B cell (primary cell): ENCODE measurements at regions not wholly inside any gene's neighbourhood (a gene's known extent, or its start where the extent isn't known, plus 50 kb on each side); places are given as distances from the start of the nearest gene placed in this dataset.
"Not testable (repeated sequence)": the region's sequence is repeated elsewhere in the genome, so short reads cannot be mapped to it uniquely, and the experiment has no call there.

Experiments used
- ATAC-seq: fragments of 200-7000 bp; cut with Tn5 transposase; one replicate; pipeline ENCODE4 v1.10.0; 2021; ENCODE audit warnings: low read depth, mild to moderate bottlenecking, moderate number of reproducible peaks, moderate library complexity
- CTCF ChIA-PET: fragments of 350-600 bp; sonication (Branson Sonifier 250); formaldehyde crosslinking; loops from one replicate; lab custom pipeline; 2021; ENCODE audit warnings: antibody characterized with exemption, inconsistent platforms; lab: Charles Lee
- POLR2A ChIA-PET: fragments of 350-600 bp; sonication (Branson Sonifier 250); formaldehyde crosslinking; loops from one replicate; lab custom pipeline; 2021; ENCODE audit warnings: antibody characterized with exemption; lab: Charles Lee
- DNase-seq: peaks from one replicate; pipeline ENCODE4 v3.0.0; 2013
- H2AFZ ChIP-seq: 2 replicates; pipeline ENCODE4 v1.6.1; 2012; ENCODE audit warnings: mild to moderate bottlenecking, low read depth, low read length; ENCODE audit not compliant: insufficient read depth, poor library complexity, severe bottlenecking
- H3K27ac ChIP-seq, 2 donors: 1 replicate in 1 of 2; 2 replicates in 1 of 2; pipeline ENCODE4 v1.5.1; 2012 to 2013; ENCODE audit warnings: low read length in 2 of 2, mild to moderate bottlenecking in 2 of 2, moderate library complexity in 1 of 2
- H3K27me3 ChIP-seq, 4 experiments: fragments of 200-600 bp in 1 of 4; sonication (generic) in 1 of 4; replicated peaks in 1 of 4; 1 replicate in 2 of 4; 2 replicates in 2 of 4; pipeline versions ENCODE4 v1.6.1 to v1.7.0; 2013 to 2016; ENCODE audit warnings: low read length in 3 of 4, mild to moderate bottlenecking in 2 of 4, mixed read lengths in 1 of 4, moderate library complexity in 1 of 4; ENCODE audit not compliant: insufficient read depth in 4 of 4, control insufficient read depth in 3 of 4; ENCODE audit errors: control extremely low read depth in 1 of 4
- H3K36me3 ChIP-seq, 2 experiments: replicated peaks in 1 of 2; 1 replicate in 1 of 2; 2 replicates in 1 of 2; pipeline versions ENCODE4 v1.6.1 to v1.7.1; 2013; ENCODE audit warnings: low read length in 1 of 2; ENCODE audit not compliant: insufficient read depth in 2 of 2, control insufficient read depth in 1 of 2; ENCODE audit errors: control extremely low read depth in 1 of 2, extremely low read depth in 1 of 2
- H3K4me1 ChIP-seq, 2 donors: fragments of 200-600 bp in 1 of 2; sonication (generic) in 1 of 2; 1 replicate in 1 of 2; 2 replicates in 1 of 2; pipeline versions ENCODE4 v1.5.1 to v1.6.1; 2013 to 2017; ENCODE audit warnings: low read length in 2 of 2; ENCODE audit not compliant: control insufficient read depth in 2 of 2, insufficient read depth in 2 of 2
- H3K4me2 ChIP-seq: replicated peaks from 2 replicates; pipeline ENCODE3; 2012; ENCODE audit warnings: mild to moderate bottlenecking, low read depth, low read length; ENCODE audit not compliant: poor library complexity, severe bottlenecking
- H3K4me3 ChIP-seq, 5 experiments: fragments of 200-600 bp in 1 of 5; sonication (generic) in 1 of 5; 1 replicate in 3 of 5; 2 replicates in 2 of 5; pipeline versions ENCODE4 v1.5.1 to v1.7.0; 2011 to 2016; ENCODE audit warnings: low read length in 4 of 5, mild to moderate bottlenecking in 4 of 5, low read depth in 2 of 5, control low read depth in 1 of 5, moderate library complexity in 1 of 5; ENCODE audit not compliant: insufficient read depth in 1 of 5; ENCODE audit errors: control extremely low read depth in 1 of 5, extremely low read depth in 1 of 5
- H3K79me2 ChIP-seq: fragments of 200-600 bp; sonication (generic); one replicate; pipeline ENCODE4 v1.6.0; 2016; ENCODE audit warnings: low read length; ENCODE audit not compliant: control insufficient read depth, insufficient read depth
- H3K9ac ChIP-seq: fragments of 200-600 bp; sonication (generic); 2 replicates; pipeline ENCODE4 v1.6.1; 2017; ENCODE audit warnings: mild to moderate bottlenecking, low read length, moderate library complexity
- H3K9me3 ChIP-seq, 3 donors: one replicate each; pipeline versions ENCODE4 v1.6.1 to v1.7.1; 2013; ENCODE audit warnings: low read length in 2 of 3; ENCODE audit not compliant: control insufficient read depth in 2 of 3, insufficient read depth in 1 of 3; ENCODE audit errors: control extremely low read depth in 1 of 3
- H4K20me1 ChIP-seq: 2 replicates; pipeline ENCODE4 v1.6.0; 2012; ENCODE audit warnings: mild to moderate bottlenecking, low read length; ENCODE audit not compliant: insufficient read depth, control insufficient read depth, poor library complexity, severe bottlenecking
- H3K27ac Mint-ChIP-seq: one replicate; pipeline ENCODE4 v1.8.0; 2021; ENCODE audit warnings: mixed read lengths
- H3K27me3 Mint-ChIP-seq: one replicate; pipeline ENCODE4 v1.8.0; 2021; ENCODE audit warnings: mixed read lengths
- H3K4me1 Mint-ChIP-seq: one replicate; pipeline ENCODE4 v1.8.0; 2021; ENCODE audit warnings: mixed read lengths
- H3K4me3 Mint-ChIP-seq: one replicate; pipeline ENCODE4 v1.8.0; 2021; ENCODE audit warnings: mixed read lengths
- H3K9me3 Mint-ChIP-seq: one replicate; pipeline ENCODE4 v1.8.0; 2022; ENCODE audit warnings: mixed read lengths; ENCODE audit not compliant: insufficient read depth
- EZH2 ChIP-seq: IDR thresholded peaks from 2 replicates; pipeline ENCODE4 v1.6.1; 2012; ENCODE audit warnings: borderline replicate concordance, low read depth, mild to moderate bottlenecking, moderate library complexity, low read length; ENCODE audit not compliant: insufficient read depth, poor library complexity, severe bottlenecking
- WGBS: methylation state at CpG from one replicate; pipeline ENCODE4 v1.1.5; 2013; ENCODE audit warnings: missing lambda C conversion rate; ENCODE audit not compliant: insufficient coverage; 5-methylcytosine and 5-hydroxymethylcytosine counted together
- intact Hi-C: fragments of 100-400 bp; cut with micrococcal nuclease; formaldehyde crosslinking; loops from one replicate; pipeline ENCODE4 v1.10.0; 2022
- TF ChIP-seq, protein P1 (sequence below): fragments of 200-600 bp; IDR thresholded peaks from one replicate; pipeline ENCODE4 v1.8.0; 2022; ENCODE audit warnings: antibody characterized with exemption, mild to moderate bottlenecking

- H3K27me3 Mint-ChIP-seq, result peaks cover 8% of the 10 kb centered on the region
- ATAC-seq (no peak), DNase-seq (no peak)
- Histone ChIP-seq H3K27me3 (peaks cover 0 to 3% (median 0%) of the 10 kb centered on the region in 4 experiments), H2AFZ (no peak overlapping the region), H3K9ac (no peak overlapping the region), H3K9me3 (peaks cover 0 to 8% (median 0%) of the 10 kb centered on the region in 3 donors), H3K4me2 (no peak overlapping the region), H3K27ac (no peak overlapping the region), H3K79me2 (no peaks in the 10 kb centered on the region), H3K4me1 (no peaks in the 10 kb centered on the region), H4K20me1 (no peaks in the 10 kb centered on the region), H3K4me3 (no peak overlapping the region), H3K36me3 (no peaks in the 10 kb centered on the region)
- TF ChIP-seq, protein P1, sequence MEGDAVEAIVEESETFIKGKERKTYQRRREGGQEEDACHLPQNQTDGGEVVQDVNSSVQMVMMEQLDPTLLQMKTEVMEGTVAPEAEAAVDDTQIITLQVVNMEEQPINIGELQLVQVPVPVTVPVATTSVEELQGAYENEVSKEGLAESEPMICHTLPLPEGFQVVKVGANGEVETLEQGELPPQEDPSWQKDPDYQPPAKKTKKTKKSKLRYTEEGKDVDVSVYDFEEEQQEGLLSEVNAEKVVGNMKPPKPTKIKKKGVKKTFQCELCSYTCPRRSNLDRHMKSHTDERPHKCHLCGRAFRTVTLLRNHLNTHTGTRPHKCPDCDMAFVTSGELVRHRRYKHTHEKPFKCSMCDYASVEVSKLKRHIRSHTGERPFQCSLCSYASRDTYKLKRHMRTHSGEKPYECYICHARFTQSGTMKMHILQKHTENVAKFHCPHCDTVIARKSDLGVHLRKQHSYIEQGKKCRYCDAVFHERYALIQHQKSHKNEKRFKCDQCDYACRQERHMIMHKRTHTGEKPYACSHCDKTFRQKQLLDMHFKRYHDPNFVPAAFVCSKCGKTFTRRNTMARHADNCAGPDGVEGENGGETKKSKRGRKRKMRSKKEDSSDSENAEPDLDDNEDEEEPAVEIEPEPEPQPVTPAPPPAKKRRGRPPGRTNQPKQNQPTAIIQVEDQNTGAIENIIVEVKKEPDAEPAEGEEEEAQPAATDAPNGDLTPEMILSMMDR, result no peak
- no peak for TF ChIP-seq EZH2
- no peak overlapping the region for H3K4me3 Mint-ChIP-seq
- intact Hi-C loops, result no loop called here
- H3K9me3 Mint-ChIP-seq, result no peaks in the 10 kb centered on the region
- no CpG with 5 or more reads among the region's 4 CpGs for WGBS
- no peak overlapping the region for H3K27ac Mint-ChIP-seq
- H3K4me1 Mint-ChIP-seq, result peaks cover 9% of the 10 kb centered on the region
- ChIA-PET CTCF (no interaction called here), POLR2A (no interaction called here)
These were observed 103.2 kb downstream of the XKR3 start for GRCh38 chr22:16721961-16722360.

- no peak overlapping the region for H2AFZ ChIP-seq
- no peak overlapping the region for H3K9ac ChIP-seq
- H3K27ac ChIP-seq, result no peak overlapping the region
- peaks cover 7% of the 10 kb centered on the region for H3K4me1 Mint-ChIP-seq
- ChIA-PET POLR2A (no interaction called here), CTCF (no interaction called here)
- H3K4me1 ChIP-seq, result no peaks in the 10 kb centered on the region
- no peak for DNase-seq
- peaks cover 5% of the 10 kb centered on the region for H3K27me3 Mint-ChIP-seq
- WGBS, result 82% methylated on average over 31 of the region's 35 CpGs
- no peaks in the 10 kb centered on the region for H3K79me2 ChIP-seq
- intact Hi-C loops, result no loop called here
- H3K27me3 ChIP-seq, result peaks cover 0 to 3% (median 0%) of the 10 kb centered on the region in 4 experiments
- no peak overlapping the region for H3K27ac Mint-ChIP-seq
- TF ChIP-seq, protein P1, result no peak
- no peak for TF ChIP-seq EZH2
- no peak overlapping the region for H3K4me3 ChIP-seq
- H3K9me3 ChIP-seq, result peaks cover 0 to 8% (median 0%) of the 10 kb centered on the region in 3 donors
- no peaks in the 10 kb centered on the region for H3K36me3 ChIP-seq
- no peak for ATAC-seq
- H3K9me3 Mint-ChIP-seq, result no peaks in the 10 kb centered on the region
- H4K20me1 ChIP-seq, result no peaks in the 10 kb centered on the region
- no peak overlapping the region for H3K4me3 Mint-ChIP-seq
- H3K4me2 ChIP-seq, result no peak overlapping the region
These were observed 107.3 kb downstream of the XKR3 start for GRCh38 chr22:16717699-16718558.

DNA sequence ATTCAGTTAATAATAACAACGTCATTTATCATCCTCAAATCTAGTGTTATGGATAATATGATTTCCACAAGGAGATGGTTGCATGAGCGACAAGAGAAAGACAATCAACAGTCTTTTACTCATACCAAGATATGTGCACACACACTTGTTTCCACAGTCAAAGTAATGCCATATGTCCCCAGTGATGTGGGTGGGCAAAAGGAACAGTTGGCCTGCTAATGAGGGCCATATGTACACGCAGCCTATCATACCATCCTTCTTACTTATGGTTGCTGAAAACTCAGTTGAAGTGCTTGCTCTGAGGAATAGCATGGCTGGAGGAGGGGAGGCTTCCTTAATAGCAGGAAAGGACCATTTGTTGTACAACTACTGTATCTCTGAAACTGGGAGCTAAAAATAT lies 110.6 kb downstream of the XKR3 start:
- H3K4me2 ChIP-seq, POLR2A ChIA-PET, H3K9me3 Mint-ChIP-seq, H3K27me3 ChIP-seq, H3K4me3 ChIP-seq, H4K20me1 ChIP-seq, H3K4me1 Mint-ChIP-seq, H3K27ac Mint-ChIP-seq, DNase-seq, H3K9me3 ChIP-seq, CTCF ChIA-PET, H3K36me3 ChIP-seq, H3K79me2 ChIP-seq, H2AFZ ChIP-seq, ATAC-seq, H3K9ac ChIP-seq, H3K27ac ChIP-seq, H3K4me3 Mint-ChIP-seq, H3K27me3 Mint-ChIP-seq, intact Hi-C loops, H3K4me1 ChIP-seq: not testable (repeated sequence)
- WGBS, result no CpG with 5 or more reads among the region's 3 CpGs
